GM06990 (cell line): ENCODE measurements at regions not wholly inside any gene's neighbourhood (a gene's known extent, or its start where the extent isn't known, plus 50 kb on each side); places are given as distances from the start of the nearest gene placed in this dataset.

Experiments used
- DNase-seq: peaks from one replicate; pipeline ENCODE4 v3.0.0-alpha.2; 2011; ENCODE audit not compliant: insufficient read length; ENCODE audit errors: extremely low read depth
- H3K27me3 ChIP-seq: replicated peaks from 2 replicates; pipeline ENCODE4 v1.6.0; 2011; ENCODE audit warnings: low read length; ENCODE audit not compliant: control insufficient read depth, insufficient read depth
- H3K36me3 ChIP-seq: 2 replicates; pipeline ENCODE4 v1.5.1; 2011; ENCODE audit warnings: low read length; ENCODE audit not compliant: control insufficient read depth, insufficient read depth
- H3K4me3 ChIP-seq: replicated peaks from 2 replicates; pipeline ENCODE4 v1.5.1; 2011; ENCODE audit warnings: low read depth, mild to moderate bottlenecking, control low read depth, low read length
- CTCF ChIP-seq: IDR thresholded peaks from 2 replicates; pipeline ENCODE4 v1.5.1; 2011; ENCODE audit warnings: low read length, control low read depth, mild to moderate bottlenecking, inconsistent platforms; ENCODE audit not compliant: insufficient read depth, poor library complexity, severe bottlenecking

- Histone ChIP-seq H3K4me3 (no peak overlapping the region), H3K36me3 (no peaks in the 10 kb centered on the region), H3K27me3 (no peaks in the 10 kb centered on the region)
- TF ChIP-seq CTCF, result no peak
- DNase-seq, result peak; percentile 14
These were observed 50.3 kb upstream of the GSAP start for GRCh38 chr7:77466450-77466849.
